KMS-11 (cell line): ENCODE measurements at regions not wholly inside any gene's neighbourhood (a gene's known extent, or its start where the extent isn't known, plus 50 kb on each side); places are given as distances from the start of the nearest gene placed in this dataset.

Experiments used
- H2AFZ ChIP-seq: fragments of 200-600 bp; sonication (generic); 2 replicates; pipeline ENCODE4 v1.6.1; 2016; ENCODE audit warnings: antibody characterized with exemption, mixed run types, low read depth
- H3K27ac ChIP-seq: fragments of 200-600 bp; sonication (generic); 2 replicates; pipeline ENCODE4 v1.6.1; 2016; ENCODE audit warnings: mild to moderate bottlenecking, mixed run types
- H3K27me3 ChIP-seq: fragments of 200-600 bp; sonication (generic); 2 replicates; pipeline ENCODE4 v1.6.1; 2017; ENCODE audit warnings: mild to moderate bottlenecking, low read depth, mixed run types, moderate library complexity; ENCODE audit not compliant: insufficient read depth
- H3K36me3 ChIP-seq: fragments of 200-600 bp; sonication (generic); 2 replicates; pipeline ENCODE4 v1.6.1; 2017; ENCODE audit warnings: mild to moderate bottlenecking, mixed run types; ENCODE audit not compliant: insufficient read depth
- H3K4me1 ChIP-seq: fragments of 200-600 bp; sonication (generic); 2 replicates; pipeline ENCODE4 v1.6.1; 2016; ENCODE audit warnings: mild to moderate bottlenecking, low read depth, mixed run types; ENCODE audit not compliant: poor library complexity, severe bottlenecking
- H3K4me2 ChIP-seq: fragments of 200-600 bp; sonication (generic); 2 replicates; pipeline ENCODE4 v1.7.0; 2016; ENCODE audit warnings: mild to moderate bottlenecking, mixed run types
- H3K4me3 ChIP-seq: fragments of 200-600 bp; sonication (generic); IDR thresholded peaks from 2 replicates; pipeline ENCODE4 v1.6.1; 2017; ENCODE audit warnings: low read depth, low read length, mixed read lengths; ENCODE audit not compliant: insufficient read depth
- H3K79me2 ChIP-seq: fragments of 200-600 bp; sonication (generic); 2 replicates; pipeline ENCODE4 v1.6.1; 2016; ENCODE audit warnings: low read depth, mixed run types; ENCODE audit not compliant: insufficient read depth
- H3K9ac ChIP-seq: fragments of 200-600 bp; sonication (generic); 2 replicates; pipeline ENCODE4 v1.6.1; 2016; ENCODE audit warnings: mild to moderate bottlenecking, mixed run types
- H4K20me1 ChIP-seq: fragments of 200-600 bp; sonication (generic); 2 replicates; pipeline ENCODE4 v1.6.1; 2016; ENCODE audit warnings: mild to moderate bottlenecking, mixed run types; ENCODE audit not compliant: insufficient read depth
- TF ChIP-seq, protein P1 (sequence below): fragments of 200-600 bp; sonication (generic); conservative IDR thresholded peaks from 2 replicates; pipeline ENCODE4 v1.6.1; 2017; ENCODE audit warnings: low read depth, mild to moderate bottlenecking, antibody characterized with exemption, low read length, moderate library complexity, mixed read lengths

DNA sequence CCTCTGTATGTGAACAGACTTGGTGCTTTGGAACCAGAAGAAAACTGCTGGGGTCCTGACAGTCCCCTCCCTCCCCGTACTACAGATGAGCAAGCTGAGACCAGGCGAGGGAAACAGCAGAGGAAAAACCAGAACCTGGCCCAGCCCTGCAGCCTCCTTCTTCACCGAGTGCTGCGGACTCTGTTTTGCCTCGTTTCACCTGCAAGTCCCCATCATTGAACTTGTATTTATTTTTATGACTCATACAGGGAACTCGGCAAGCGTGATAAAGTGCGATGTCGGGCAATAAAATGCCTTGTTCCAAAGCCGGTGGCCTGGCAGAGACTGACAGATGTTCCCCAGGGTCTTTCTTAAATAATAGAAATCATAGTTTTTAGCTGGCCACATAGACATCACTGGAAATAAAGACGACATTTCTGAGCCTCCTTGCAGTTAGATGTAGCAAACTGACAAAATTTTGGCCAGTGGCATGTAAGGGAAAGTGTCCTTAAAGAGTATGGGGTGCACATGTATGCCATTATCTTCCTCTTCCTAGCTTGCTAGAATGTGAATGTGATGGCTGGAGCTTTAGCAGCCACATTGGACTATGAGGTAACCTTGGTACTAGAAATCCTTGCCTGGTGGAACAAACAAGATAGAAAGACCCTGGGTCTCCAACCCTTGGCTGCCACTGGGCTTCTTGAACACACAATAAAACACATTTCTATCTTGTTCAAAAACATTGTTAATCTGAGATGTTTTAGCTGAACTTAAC is 128.6 kb downstream of the IRF8 start:
- Histone ChIP-seq H3K4me1 (no peaks in the 10 kb centered on the region), H4K20me1 (no peaks in the 10 kb centered on the region), H3K9ac (no peak overlapping the region), H2AFZ (no peak overlapping the region), H3K4me3 (no peak overlapping the region), H3K36me3 (no peaks in the 10 kb centered on the region), H3K4me2 (no peak overlapping the region), H3K27me3 (peaks cover 18% of the 10 kb centered on the region; the same call in 1 of the 2 replicates), H3K79me2 (no peaks in the 10 kb centered on the region), H3K27ac (no peak overlapping the region)
- TF ChIP-seq, protein P1, sequence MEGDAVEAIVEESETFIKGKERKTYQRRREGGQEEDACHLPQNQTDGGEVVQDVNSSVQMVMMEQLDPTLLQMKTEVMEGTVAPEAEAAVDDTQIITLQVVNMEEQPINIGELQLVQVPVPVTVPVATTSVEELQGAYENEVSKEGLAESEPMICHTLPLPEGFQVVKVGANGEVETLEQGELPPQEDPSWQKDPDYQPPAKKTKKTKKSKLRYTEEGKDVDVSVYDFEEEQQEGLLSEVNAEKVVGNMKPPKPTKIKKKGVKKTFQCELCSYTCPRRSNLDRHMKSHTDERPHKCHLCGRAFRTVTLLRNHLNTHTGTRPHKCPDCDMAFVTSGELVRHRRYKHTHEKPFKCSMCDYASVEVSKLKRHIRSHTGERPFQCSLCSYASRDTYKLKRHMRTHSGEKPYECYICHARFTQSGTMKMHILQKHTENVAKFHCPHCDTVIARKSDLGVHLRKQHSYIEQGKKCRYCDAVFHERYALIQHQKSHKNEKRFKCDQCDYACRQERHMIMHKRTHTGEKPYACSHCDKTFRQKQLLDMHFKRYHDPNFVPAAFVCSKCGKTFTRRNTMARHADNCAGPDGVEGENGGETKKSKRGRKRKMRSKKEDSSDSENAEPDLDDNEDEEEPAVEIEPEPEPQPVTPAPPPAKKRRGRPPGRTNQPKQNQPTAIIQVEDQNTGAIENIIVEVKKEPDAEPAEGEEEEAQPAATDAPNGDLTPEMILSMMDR: no peak

DNA sequence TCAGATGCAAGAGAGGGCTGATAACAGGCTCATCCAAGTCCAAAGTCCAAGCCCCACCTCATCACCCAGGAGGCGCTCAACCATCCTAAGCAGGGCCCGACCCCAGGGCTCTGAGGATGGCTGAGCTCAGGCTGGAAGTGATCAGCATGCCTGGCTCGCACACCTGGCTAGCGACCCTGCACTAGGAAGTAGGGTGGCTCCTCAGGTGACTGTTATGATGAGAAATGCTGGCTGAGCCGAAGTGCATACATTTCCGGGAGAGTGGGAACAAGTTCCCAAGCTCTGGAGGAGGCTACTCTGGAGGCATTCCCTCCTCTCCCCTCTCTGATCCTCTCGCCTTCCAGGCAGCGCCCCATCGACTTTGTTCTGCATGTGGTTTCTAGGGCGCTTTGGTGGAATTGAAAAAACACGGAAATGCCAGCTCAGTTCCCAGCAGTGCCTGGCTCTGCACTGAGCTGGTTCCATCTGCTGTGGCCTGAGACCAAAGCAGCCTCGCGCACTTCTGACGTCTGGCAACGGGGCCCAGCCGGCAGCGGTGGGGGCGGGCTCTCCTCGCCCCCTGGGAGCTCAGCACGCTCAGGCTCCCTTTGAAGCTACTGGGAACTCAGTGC is 130.3 kb downstream of the IRF8 start:
- no peaks in the 10 kb centered on the region for H3K4me1 ChIP-seq

DNA sequence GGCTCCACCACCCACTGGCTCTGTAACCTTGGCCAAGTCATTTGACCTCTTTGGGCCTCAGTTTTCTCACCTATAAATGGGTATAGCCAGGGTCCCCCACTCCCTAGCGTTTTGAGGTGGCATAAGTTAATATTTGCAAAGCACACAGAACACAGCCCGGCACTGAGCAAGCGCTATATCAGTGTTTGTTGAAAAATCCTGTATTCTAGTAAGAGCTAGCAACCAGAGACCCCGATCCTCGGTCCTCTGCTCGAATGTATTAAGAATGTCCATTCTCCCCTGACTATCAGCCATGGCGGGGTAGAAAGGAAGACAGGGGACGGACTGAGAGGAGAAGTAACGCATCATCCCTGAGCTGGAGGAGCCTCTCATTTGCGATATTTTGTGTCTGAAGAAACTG is 131.2 kb downstream of the IRF8 start:
- H3K79me2 ChIP-seq: no peaks in the 10 kb centered on the region
- H3K9ac ChIP-seq: no peak overlapping the region
- H3K36me3 ChIP-seq: no peaks in the 10 kb centered on the region
- H3K4me3 ChIP-seq: no peak overlapping the region
- H3K27me3 ChIP-seq: peaks cover 21% of the 10 kb centered on the region; the same call in 1 of the 2 replicates
- H3K4me1 ChIP-seq: no peaks in the 10 kb centered on the region
- H3K4me2 ChIP-seq: no peak overlapping the region
- no peaks in the 10 kb centered on the region for H4K20me1 ChIP-seq
- TF ChIP-seq, protein P1: no peak
- no peak overlapping the region for H2AFZ ChIP-seq
- no peak overlapping the region for H3K27ac ChIP-seq

More for the DNA sequence above, 130.3 kb downstream of the IRF8 start:
- Histone ChIP-seq H3K4me3 (no peak overlapping the region), H3K27me3 (peaks cover 15% of the 10 kb centered on the region; the same call in 1 of the 2 replicates), H3K27ac (no peak overlapping the region), H4K20me1 (no peaks in the 10 kb centered on the region), H2AFZ (no peak overlapping the region), H3K79me2 (no peaks in the 10 kb centered on the region), H3K9ac (no peak overlapping the region), H3K36me3 (no peaks in the 10 kb centered on the region), H3K4me2 (no peak overlapping the region)
- TF ChIP-seq, protein P1: no peak

DNA sequence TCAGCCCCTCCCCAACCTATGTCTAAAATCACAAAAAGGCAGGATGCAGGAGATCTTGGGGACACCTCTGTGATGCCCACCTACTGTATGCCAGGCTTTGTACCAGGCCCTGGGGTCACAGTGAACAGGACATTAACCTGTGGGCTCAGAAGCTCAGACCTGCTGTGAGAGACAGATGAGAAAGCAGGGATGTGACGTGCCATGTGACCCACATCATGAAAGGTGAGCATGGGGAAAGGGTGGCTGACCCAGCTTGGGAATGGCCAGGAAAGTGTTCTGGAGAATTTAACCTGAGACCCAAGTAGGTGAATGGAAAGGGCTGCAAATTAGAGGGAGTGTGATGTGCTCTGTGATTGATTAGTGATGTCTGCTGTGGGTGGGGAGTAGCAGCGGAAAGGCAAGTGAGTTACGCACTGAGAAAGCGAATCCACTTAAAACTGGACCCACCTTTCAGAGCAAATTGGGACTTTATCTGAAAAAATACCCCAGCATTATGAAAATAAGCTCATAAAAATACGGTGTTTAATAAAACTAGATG is 132.2 kb downstream of the IRF8 start:
- TF ChIP-seq, protein P1: no peak
- no peaks in the 10 kb centered on the region for H3K36me3 ChIP-seq
- H3K9ac ChIP-seq: no peak overlapping the region
- H2AFZ ChIP-seq: no peak overlapping the region
- no peak overlapping the region for H3K4me3 ChIP-seq
- no peaks in the 10 kb centered on the region for H4K20me1 ChIP-seq
- no peaks in the 10 kb centered on the region for H3K4me1 ChIP-seq
- no peak overlapping the region for H3K27ac ChIP-seq
- no peak overlapping the region for H3K4me2 ChIP-seq
- H3K27me3 ChIP-seq: peaks cover 21% of the 10 kb centered on the region; the same call in 1 of the 2 replicates
- no peaks in the 10 kb centered on the region for H3K79me2 ChIP-seq
